ENCODE measurements at regions not wholly inside any gene's neighbourhood (a gene's known extent, or its start where the extent isn't known, plus 50 kb on each side); places are given as distances from the start of the nearest gene placed in this dataset.

DNA sequence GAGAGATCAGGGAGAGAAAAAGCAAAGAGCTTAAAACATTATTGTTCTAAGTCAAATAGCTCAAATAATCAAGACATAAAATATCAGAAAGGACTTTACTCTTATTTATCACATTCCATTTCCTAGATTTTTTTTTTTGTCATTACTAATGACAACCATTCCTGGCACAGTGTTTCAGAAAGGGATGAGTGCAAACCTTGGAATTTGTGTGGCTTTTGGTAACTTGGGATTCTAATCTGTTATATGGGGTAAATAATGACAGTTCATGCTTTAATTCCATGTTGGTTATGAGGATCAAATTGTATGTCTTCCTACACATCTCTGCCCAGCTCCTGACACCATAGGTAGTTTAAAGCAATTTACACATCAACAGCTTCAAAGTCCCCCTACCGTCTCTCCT lies 358.4 kb upstream of the ADGRL4 start:
- DNase-seq (ENCODE audit: low read depth, low spot score), result no peak
- H3K9me3 ChIP-seq (ENCODE audit: control insufficient read depth, insufficient read depth, low read depth, low read length), result no peaks in the 10 kb centered on the region
- ATAC-seq, result no peak
- no peak overlapping the region for H3K27ac ChIP-seq (ENCODE audit: low read length)
- H3K4me1 ChIP-seq (ENCODE audit: control insufficient read depth, insufficient read depth, low read length), result no peaks in the 10 kb centered on the region
- no peak overlapping the region for H3K4me3 ChIP-seq (ENCODE audit: low read depth in 2 of 2, low read length in 2 of 2)
- no peaks in the 10 kb centered on the region for H3K27me3 ChIP-seq (ENCODE audit: control insufficient read depth, insufficient read depth, low read length)
- H3K36me3 ChIP-seq (ENCODE audit: control insufficient read depth, insufficient read depth, low read length), result no peaks in the 10 kb centered on the region
- ChIA-PET CTCF (no interaction called here), POLR2A (no interaction called here)
- in situ Hi-C loops (cut with HindIII; ENCODE audit: low pct_unique_long_range_greater_than_20kb, low sequenced_read_pairs) (no loop called here), intact Hi-C loops (cut with micrococcal nuclease; ENCODE audit: unreplicated experiment) (no loop called here)
- TF ChIP-seq SIN3A (IDR thresholded peaks at IDR 0.05; ENCODE audit: borderline replicate concordance, insufficient read depth, low read depth, low read length) (no peak), TCF7L2 (IDR thresholded peaks at IDR 0.05; ENCODE audit: low read depth, low read length) (no peak), POLR2AphosphoS5 (IDR thresholded peaks at IDR 0.05; ENCODE audit: low read depth, low read length) (no peak)
- TF ChIP-seq, protein P1, sequence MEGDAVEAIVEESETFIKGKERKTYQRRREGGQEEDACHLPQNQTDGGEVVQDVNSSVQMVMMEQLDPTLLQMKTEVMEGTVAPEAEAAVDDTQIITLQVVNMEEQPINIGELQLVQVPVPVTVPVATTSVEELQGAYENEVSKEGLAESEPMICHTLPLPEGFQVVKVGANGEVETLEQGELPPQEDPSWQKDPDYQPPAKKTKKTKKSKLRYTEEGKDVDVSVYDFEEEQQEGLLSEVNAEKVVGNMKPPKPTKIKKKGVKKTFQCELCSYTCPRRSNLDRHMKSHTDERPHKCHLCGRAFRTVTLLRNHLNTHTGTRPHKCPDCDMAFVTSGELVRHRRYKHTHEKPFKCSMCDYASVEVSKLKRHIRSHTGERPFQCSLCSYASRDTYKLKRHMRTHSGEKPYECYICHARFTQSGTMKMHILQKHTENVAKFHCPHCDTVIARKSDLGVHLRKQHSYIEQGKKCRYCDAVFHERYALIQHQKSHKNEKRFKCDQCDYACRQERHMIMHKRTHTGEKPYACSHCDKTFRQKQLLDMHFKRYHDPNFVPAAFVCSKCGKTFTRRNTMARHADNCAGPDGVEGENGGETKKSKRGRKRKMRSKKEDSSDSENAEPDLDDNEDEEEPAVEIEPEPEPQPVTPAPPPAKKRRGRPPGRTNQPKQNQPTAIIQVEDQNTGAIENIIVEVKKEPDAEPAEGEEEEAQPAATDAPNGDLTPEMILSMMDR (IDR thresholded peaks at IDR 0.05), result no peak
- BruUV-seq (replicated peaks), result no TSS peak

DNA sequence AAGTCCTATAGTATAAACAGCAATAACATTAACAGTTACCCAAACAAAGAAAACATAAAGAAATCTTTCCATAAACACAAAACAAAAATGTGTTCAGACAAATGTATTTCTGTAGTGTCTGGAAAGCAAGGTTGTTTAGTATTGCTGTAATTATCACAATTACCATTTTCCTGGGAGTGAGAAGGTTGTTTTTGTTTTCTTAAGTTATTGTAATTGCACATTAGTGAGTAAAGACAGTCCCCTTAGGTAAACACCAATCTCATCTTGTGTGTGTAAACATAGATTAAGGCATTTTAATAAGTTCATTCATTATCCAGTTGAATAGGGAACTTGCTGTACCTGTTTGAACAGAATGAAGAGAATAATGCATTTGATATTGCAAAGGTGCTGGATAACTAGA lies 356.9 kb upstream of the ADGRL4 start:
- in situ Hi-C loops (cut with HindIII; ENCODE audit: low pct_unique_long_range_greater_than_20kb, low sequenced_read_pairs) (no loop called here), intact Hi-C loops (cut with micrococcal nuclease; ENCODE audit: unreplicated experiment) (no loop called here)
- H3K4me1 ChIP-seq (ENCODE audit: control insufficient read depth, insufficient read depth, low read length), result no peaks in the 10 kb centered on the region
- DNase-seq (ENCODE audit: low read depth, low spot score) (no peak), ATAC-seq (no peak)
- H3K27ac ChIP-seq (ENCODE audit: low read length), result no peak overlapping the region
- ChIA-PET CTCF (no interaction called here), POLR2A (no interaction called here)
- no peak overlapping the region for H3K4me3 ChIP-seq (ENCODE audit: low read depth in 2 of 2, low read length in 2 of 2)
- TF ChIP-seq, protein P1 (IDR thresholded peaks at IDR 0.05), result no peak
- TF ChIP-seq TCF7L2 (IDR thresholded peaks at IDR 0.05; ENCODE audit: low read depth, low read length) (no peak), POLR2AphosphoS5 (IDR thresholded peaks at IDR 0.05; ENCODE audit: low read depth, low read length) (no peak), SIN3A (IDR thresholded peaks at IDR 0.05; ENCODE audit: borderline replicate concordance, insufficient read depth, low read depth, low read length) (no peak), REST (IDR thresholded peaks at IDR 0.05; ENCODE audit: insufficient read depth in 1 of 2, low read depth in 2 of 2, low read length in 1 of 2) (no peak)
- BruUV-seq (replicated peaks), result no TSS peak
- no peaks in the 10 kb centered on the region for H3K36me3 ChIP-seq (ENCODE audit: control insufficient read depth, insufficient read depth, low read length)
- H3K27me3 ChIP-seq (ENCODE audit: control insufficient read depth, insufficient read depth, low read length), result no peaks in the 10 kb centered on the region
- no peaks in the 10 kb centered on the region for H3K9me3 ChIP-seq (ENCODE audit: control insufficient read depth, insufficient read depth, low read depth, low read length)

Data from Panc1 (cell line).